PC-3 (cell line): ENCODE measurements at regions not wholly inside any gene's neighbourhood (a gene's known extent, or its start where the extent isn't known, plus 50 kb on each side); places are given as distances from the start of the nearest gene placed in this dataset.

Experiments used
- CTCF ChIP-seq: fragments of 300-600 bp; sonication (generic); conservative IDR thresholded peaks from 2 replicates; pipeline ENCODE4 v1.5.1; 2017; ENCODE audit warnings: antibody characterized with exemption, low read depth, mild to moderate bottlenecking, low read length
- EZH2 ChIP-seq: fragments of 300-600 bp; sonication (generic); IDR thresholded peaks from one replicate; pipeline ENCODE4 v1.6.1; 2017; ENCODE audit warnings: antibody characterized with exemption, mild to moderate bottlenecking, low read length; ENCODE audit not compliant: unreplicated experiment
- EZH2phosphoT487 ChIP-seq: fragments of 300-600 bp; sonication (generic); IDR thresholded peaks from 2 replicates; pipeline ENCODE4 v1.6.1; 2018; ENCODE audit warnings: mild to moderate bottlenecking, antibody characterized with exemption, low read length, borderline replicate concordance

DNA sequence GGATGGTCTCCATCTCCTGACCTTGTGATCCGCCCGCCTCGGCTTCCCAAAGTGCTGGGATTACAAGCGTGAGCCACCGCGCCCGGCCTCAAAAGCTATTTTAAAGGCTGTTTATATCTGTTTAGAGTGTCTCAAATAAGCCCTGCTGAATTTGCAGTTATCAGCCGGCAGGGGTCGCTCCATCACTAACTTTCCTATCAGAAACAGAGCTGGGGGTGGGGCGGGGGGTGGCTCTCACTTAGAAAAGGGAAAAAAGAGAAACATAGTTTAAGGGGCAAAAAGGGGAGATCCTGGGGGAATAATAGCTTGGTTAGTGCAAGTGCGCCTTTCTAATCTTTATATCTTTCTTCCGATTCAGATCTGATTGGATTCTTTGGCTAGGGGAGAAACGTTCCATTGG lies 450.7 kb downstream of the UBE2NL start:
- TF ChIP-seq EZH2 (no peak), CTCF (peak; percentile 56), EZH2phosphoT487 (no peak)
